GM12872 (cell line): ENCODE measurements at regions not wholly inside any gene's neighbourhood (a gene's known extent, or its start where the extent isn't known, plus 50 kb on each side); places are given as distances from the start of the nearest gene placed in this dataset.

Source experiments
- CTCF ChIP-seq: IDR thresholded peaks from 3 replicates; pipeline ENCODE4 v1.5.1; 2011; ENCODE audit warnings: low read depth, mild to moderate bottlenecking, low read length, moderate library complexity; ENCODE audit not compliant: insufficient read depth

GRCh38 chr5:124355928-124356327 is 390.5 kb downstream of the ZNF608 start:
- no peak for TF ChIP-seq CTCF

GRCh38 chr5:124353016-124353415 is 393.4 kb downstream of the ZNF608 start:
- TF ChIP-seq CTCF: no peak

DNA sequence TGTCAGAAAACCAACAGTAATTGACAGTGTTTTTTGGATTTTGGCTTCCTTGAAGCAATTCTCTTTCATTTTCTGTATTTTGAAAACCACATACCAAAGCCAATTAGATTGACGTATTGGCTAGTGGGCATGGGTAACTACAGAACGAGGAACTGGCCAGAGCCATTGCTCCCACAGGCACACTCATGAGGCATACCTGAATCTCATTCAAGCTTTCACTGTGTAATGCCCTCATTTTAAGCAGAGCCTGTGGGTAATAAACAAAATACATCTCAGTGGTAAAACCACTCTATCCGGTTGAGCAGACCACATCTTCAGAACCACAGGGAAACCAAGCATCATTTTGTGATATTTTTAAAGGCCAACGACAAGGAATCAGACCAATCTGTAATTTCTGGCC is 394.1 kb downstream of the ZNF608 start:
- TF ChIP-seq CTCF: no peak

DNA sequence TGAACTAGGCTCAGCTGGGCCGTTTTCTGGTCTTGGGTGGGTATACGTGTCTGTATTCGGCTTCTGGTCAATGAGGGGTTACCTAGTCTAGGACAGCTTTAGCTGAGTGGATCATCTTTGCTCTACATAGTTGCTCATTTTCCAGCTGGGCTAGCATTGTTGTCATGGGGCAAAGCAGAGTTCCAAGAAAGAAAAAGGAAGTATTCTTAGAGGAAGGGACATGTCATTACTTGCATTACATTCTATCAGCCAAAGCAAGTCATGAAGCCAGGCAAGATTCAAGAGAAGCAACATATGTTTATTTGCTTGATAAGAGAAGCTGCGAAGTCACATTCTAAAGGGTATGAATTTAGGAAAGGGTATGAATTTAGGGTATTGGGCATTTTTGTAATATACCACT is 396.5 kb downstream of the ZNF608 start:
- TF ChIP-seq CTCF: no peak

GRCh38 chr5:124343451-124343867 is 403.0 kb downstream of the ZNF608 start:
- no peak for TF ChIP-seq CTCF

DNA sequence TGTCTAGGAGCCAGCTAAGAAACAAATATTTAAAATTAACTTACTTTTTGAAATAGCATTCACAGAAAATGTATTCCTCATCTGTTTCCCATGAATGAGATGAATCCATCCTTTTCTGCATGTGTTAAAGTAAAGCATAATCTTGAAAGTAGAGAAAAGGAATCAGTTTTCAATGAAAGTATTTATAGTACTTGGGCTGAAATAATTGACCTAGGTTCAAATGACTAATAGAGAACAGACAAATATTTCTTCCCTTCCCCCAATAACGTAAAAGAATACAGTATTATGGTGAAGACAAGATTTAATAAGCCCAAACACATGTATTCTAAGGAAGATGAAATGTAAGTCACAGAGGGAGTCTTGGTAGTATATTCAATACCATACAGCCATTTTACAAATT is 403.5 kb downstream of the ZNF608 start:
- TF ChIP-seq CTCF: no peak

- no peak for TF ChIP-seq CTCF
Observed at GRCh38 chr5:124342584-124342983, 403.9 kb downstream of the ZNF608 start.

GRCh38 chr5:124342027-124342471 is 404.4 kb downstream of the ZNF608 start:
- TF ChIP-seq CTCF: no peak
